ENCODE measurements at regions not wholly inside any gene's neighbourhood (a gene's known extent, or its start where the extent isn't known, plus 50 kb on each side); places are given as distances from the start of the nearest gene placed in this dataset.

- no peak overlapping the region for H3K4me3 ChIP-seq (ENCODE audit: low read depth, low read length)
- no peak for DNase-seq (ENCODE audit: low read depth)
- no peak for TF ChIP-seq CTCF (IDR thresholded peaks at IDR 0.05; ENCODE audit: low read depth, low read length)
- TF ChIP-seq MAX (IDR thresholded peaks at IDR 0.05; ENCODE audit: low read depth, low read length): no peak
- no peak for TF ChIP-seq POLR2A (IDR thresholded peaks at IDR 0.05; ENCODE audit: extremely low read depth, insufficient read length)
- TF ChIP-seq MYC (IDR thresholded peaks at IDR 0.05; ENCODE audit: low read depth, low read length): no peak
Measured at GRCh38 chr20:5492937-5493336, 117.9 kb downstream of the GPCPD1 start.

- no peak overlapping the region for H3K4me3 ChIP-seq (ENCODE audit: low read depth, low read length)
- DNase-seq (ENCODE audit: low read depth): no peak
- no peak for TF ChIP-seq POLR2A (IDR thresholded peaks at IDR 0.05; ENCODE audit: extremely low read depth, insufficient read length)
- TF ChIP-seq MAX (IDR thresholded peaks at IDR 0.05; ENCODE audit: low read depth, low read length): no peak
- TF ChIP-seq CTCF (IDR thresholded peaks at IDR 0.05; ENCODE audit: low read depth, low read length): no peak
Measured at GRCh38 chr20:5491455-5491854, 119.4 kb downstream of the GPCPD1 start.

- DNase-seq (ENCODE audit: low read depth): no peak
- no peak overlapping the region for H3K4me3 ChIP-seq (ENCODE audit: low read depth, low read length)
- TF ChIP-seq CTCF (IDR thresholded peaks at IDR 0.05; ENCODE audit: low read depth, low read length) (no peak), MYC (IDR thresholded peaks at IDR 0.05; ENCODE audit: low read depth, low read length) (no peak)
Measured at GRCh38 chr20:5489601-5490000, 121.2 kb downstream of the GPCPD1 start.

GRCh38 chr20:5488823-5489222 is 122.0 kb downstream of the GPCPD1 start:
- TF ChIP-seq CTCF (IDR thresholded peaks at IDR 0.05; ENCODE audit: low read depth, low read length): no peak
- TF ChIP-seq MAX (IDR thresholded peaks at IDR 0.05; ENCODE audit: low read depth, low read length): no peak
- TF ChIP-seq MYC (IDR thresholded peaks at IDR 0.05; ENCODE audit: low read depth, low read length): no peak
- TF ChIP-seq POLR2A (IDR thresholded peaks at IDR 0.05; ENCODE audit: extremely low read depth, insufficient read length): no peak
- DNase-seq (ENCODE audit: low read depth): no peak
- H3K4me3 ChIP-seq (ENCODE audit: low read depth, low read length): no peak overlapping the region

GRCh38 chr20:5486377-5487054 is 124.3 kb downstream of the GPCPD1 start:
- no peak overlapping the region for H3K4me3 ChIP-seq (ENCODE audit: low read depth, low read length)
- no peak for DNase-seq (ENCODE audit: low read depth)
- TF ChIP-seq CTCF (IDR thresholded peaks at IDR 0.05; ENCODE audit: low read depth, low read length) (no peak), MAX (IDR thresholded peaks at IDR 0.05; ENCODE audit: low read depth, low read length) (no peak), MYC (IDR thresholded peaks at IDR 0.05; ENCODE audit: low read depth, low read length) (no peak), POLR2A (IDR thresholded peaks at IDR 0.05; ENCODE audit: extremely low read depth, insufficient read length) (no peak)

GRCh38 chr20:5484926-5485325 is 125.9 kb downstream of the GPCPD1 start:
- TF ChIP-seq POLR2A (IDR thresholded peaks at IDR 0.05; ENCODE audit: extremely low read depth, insufficient read length) (no peak), MYC (IDR thresholded peaks at IDR 0.05; ENCODE audit: low read depth, low read length) (no peak), CTCF (IDR thresholded peaks at IDR 0.05; ENCODE audit: low read depth, low read length) (no peak), MAX (IDR thresholded peaks at IDR 0.05; ENCODE audit: low read depth, low read length) (no peak)
- no peak overlapping the region for H3K4me3 ChIP-seq (ENCODE audit: low read depth, low read length)
- DNase-seq (ENCODE audit: low read depth): no peak

All from NB4 (cell line).